Sigmoid colon (tissue), 6 donors: ENCODE measurements at regions not wholly inside any gene's neighbourhood (a gene's known extent, or its start where the extent isn't known, plus 50 kb on each side); places are given as distances from the start of the nearest gene placed in this dataset.

Experiments
- DNase-seq: peaks from one replicate; pipeline ENCODE4 v3.0.0-alpha.2; 2019
- H3K27ac ChIP-seq, 4 donors: fragments of 200-600 bp; sonication (generic); one replicate each; pipeline ENCODE4 v1.5.1; 2016 to 2019; ENCODE audit warnings: mild to moderate bottlenecking in 1 of 4
- H3K27me3 ChIP-seq, 3 donors: fragments of 200-600 bp; sonication (generic); one replicate each; pipeline ENCODE4 v1.5.1; 2019; ENCODE audit warnings: mild to moderate bottlenecking in 1 of 3
- H3K36me3 ChIP-seq, 4 donors: fragments of 200-600 bp; sonication (generic); one replicate each; pipeline ENCODE4 v1.5.1; 2016 to 2019
- H3K4me1 ChIP-seq, 4 donors: fragments of 200-600 bp; sonication (generic); one replicate each; pipeline ENCODE4 v1.5.1; 2017 to 2019
- H3K4me3 ChIP-seq, 4 donors: fragments of 200-600 bp; sonication (generic); one replicate each; pipeline ENCODE4 v1.5.1; 2017 to 2019; ENCODE audit warnings: mild to moderate bottlenecking in 2 of 4, moderate library complexity in 1 of 4
- H3K9me3 ChIP-seq, 4 donors: fragments of 200-600 bp in 3 of 4; sonication (generic) in 3 of 4; one replicate each; pipeline versions ENCODE4 v1.5.1 to v1.6.1; 2013 to 2019
- CTCF ChIP-seq, 4 experiments: fragments of 450-650 bp in 3 of 4; fragments of 200-600 bp in 1 of 4; IDR thresholded peaks; one replicate each; pipeline ENCODE4 v1.5.1; 2016 to 2019; ENCODE audit warnings: antibody characterized with exemption in 4 of 4, mild to moderate bottlenecking in 3 of 4, moderate library complexity in 2 of 4
- EP300 ChIP-seq, 4 donors: sonication (generic); formaldehyde crosslinking; IDR thresholded peaks; one replicate each; pipeline ENCODE4 v1.6.1; 2017; ENCODE audit warnings: antibody characterized with exemption in 4 of 4
- POLR2A ChIP-seq, 2 donors: fragments of 450-650 bp; IDR thresholded peaks; one replicate each; pipeline ENCODE4 v1.6.1; 2016; ENCODE audit warnings: antibody characterized with exemption in 2 of 2, mild to moderate bottlenecking in 2 of 2, moderate library complexity in 2 of 2
- POLR2AphosphoS5 ChIP-seq, 4 donors: sonication (generic); formaldehyde crosslinking; IDR thresholded peaks; one replicate each; pipeline ENCODE4 v1.6.1; 2017; ENCODE audit warnings: antibody characterized with exemption in 4 of 4
- WGBS, 2 donors: extraction: QIAGEN DNeasy Blood & Tissue Kit; methylation state at CpG; one replicate each; pipeline ENCODE4 v1.1.7; 2013; 5-methylcytosine and 5-hydroxymethylcytosine counted together
- intact Hi-C: fragments of 100-400 bp; cut with DNase I; formaldehyde crosslinking; loops from one replicate; pipeline ENCODE4 v1.15.1; 2023
- donor health status: healthy with polysubstance abuse.
- donor health status: healthy.

- intact Hi-C loops, result no loop called here
Observed at GRCh38 chr10:29199339-29199738, 89.5 kb upstream of the LYZL1 start.

GRCh38 chr10:29199941-29200679, 88.8 kb upstream of the LYZL1 start:
- no peaks in the 10 kb centered on the region for H3K4me1 ChIP-seq
- 66 to 75% methylated on average over 4 of the region's 4 CpGs for WGBS, 2 donors
- TF ChIP-seq POLR2AphosphoS5 (IDR thresholded peaks at IDR 0.05), result no peak
- no peaks in the 10 kb centered on the region for H3K27me3 ChIP-seq
- H3K27ac ChIP-seq, result no peak overlapping the region
- peaks cover 0 to 2% (median 0%) of the 10 kb centered on the region in 4 donors for H3K9me3 ChIP-seq
- intact Hi-C loops, result no loop called here
- DNase-seq, result no peak
- H3K4me3 ChIP-seq, result no peak overlapping the region
- no peaks in the 10 kb centered on the region for H3K36me3 ChIP-seq

More at GRCh38 chr10:29199339-29199738, 89.5 kb upstream of the LYZL1 start:
- no peak for DNase-seq
- no peaks in the 10 kb centered on the region for H3K27me3 ChIP-seq
- no peak overlapping the region for H3K4me3 ChIP-seq
- no peak overlapping the region for H3K27ac ChIP-seq
- H3K36me3 ChIP-seq, result no peaks in the 10 kb centered on the region
- H3K4me1 ChIP-seq, result no peaks in the 10 kb centered on the region
- peaks cover 0 to 2% (median 0%) of the 10 kb centered on the region in 4 donors for H3K9me3 ChIP-seq
- TF ChIP-seq POLR2A (IDR thresholded peaks at IDR 0.05) (no peak), EP300 (IDR thresholded peaks at IDR 0.05) (no peak), CTCF (IDR thresholded peaks at IDR 0.05) (no peak), POLR2AphosphoS5 (IDR thresholded peaks at IDR 0.05) (no peak)
- WGBS, 2 donors, result 26 to 41% methylated on average over 7 of the region's 7 CpGs

GRCh38 chr10:29202386-29202940, 86.4 kb upstream of the LYZL1 start:
- no peak overlapping the region for H3K4me3 ChIP-seq
- intact Hi-C loops, result no loop called here
- 59 to 70% methylated on average over 10 of the region's 10 CpGs for WGBS, 2 donors

GRCh38 chr10:29203432-29203831, 85.4 kb upstream of the LYZL1 start:
- WGBS, 2 donors, result 82 to 89% methylated on average over 3 of the region's 3 CpGs
- no peaks in the 10 kb centered on the region for H3K27me3 ChIP-seq
- no peaks in the 10 kb centered on the region for H3K4me1 ChIP-seq
- H3K9me3 ChIP-seq, result no peaks in the 10 kb centered on the region
- intact Hi-C loops, result no loop called here
- TF ChIP-seq POLR2A (IDR thresholded peaks at IDR 0.05) (no peak), EP300 (IDR thresholded peaks at IDR 0.05) (no peak), CTCF (IDR thresholded peaks at IDR 0.05) (no peak), POLR2AphosphoS5 (IDR thresholded peaks at IDR 0.05) (no peak)
- H3K27ac ChIP-seq, result no peak overlapping the region
- no peaks in the 10 kb centered on the region for H3K36me3 ChIP-seq
- DNase-seq, result no peak
- H3K4me3 ChIP-seq, result no peak overlapping the region

More at GRCh38 chr10:29202386-29202940, 86.4 kb upstream of the LYZL1 start:
- Histone ChIP-seq H3K27me3 (no peaks in the 10 kb centered on the region), H3K4me1 (no peaks in the 10 kb centered on the region), H3K9me3 (no peaks in the 10 kb centered on the region), H3K36me3 (no peaks in the 10 kb centered on the region), H3K27ac (no peak overlapping the region)
- DNase-seq, result no peak
- TF ChIP-seq POLR2AphosphoS5 (IDR thresholded peaks at IDR 0.05) (no peak), EP300 (IDR thresholded peaks at IDR 0.05) (no peak), POLR2A (IDR thresholded peaks at IDR 0.05) (no peak), CTCF (IDR thresholded peaks at IDR 0.05) (no peak)

- TF ChIP-seq POLR2A (IDR thresholded peaks at IDR 0.05), result no peak
- TF ChIP-seq CTCF (IDR thresholded peaks at IDR 0.05), result no peak
- TF ChIP-seq EP300 (IDR thresholded peaks at IDR 0.05), result no peak
- TF ChIP-seq POLR2AphosphoS5 (IDR thresholded peaks at IDR 0.05), result no peak
- intact Hi-C loops, result no loop called here
- no peak for DNase-seq
- 72 to 77% methylated on average over 7 of the region's 7 CpGs for WGBS, 2 donors
- Histone ChIP-seq H3K36me3 (no peaks in the 10 kb centered on the region), H3K9me3 (no peaks in the 10 kb centered on the region), H3K27me3 (no peaks in the 10 kb centered on the region), H3K4me3 (no peak overlapping the region), H3K4me1 (no peaks in the 10 kb centered on the region), H3K27ac (no peak overlapping the region)
Observed at GRCh38 chr10:29204070-29204800, 84.6 kb upstream of the LYZL1 start.
